Tongue (tissue), 1 donor: ENCODE measurements at regions not wholly inside any gene's neighbourhood (a gene's known extent, or its start where the extent isn't known, plus 50 kb on each side); places are given as distances from the start of the nearest gene placed in this dataset.

Source experiments
- DNase-seq: peaks from one replicate; pipeline ENCODE4 v3.0.0-alpha.2; 2015

GRCh38 chr12:124458220-124458991 is 109.0 kb downstream of the NCOR2 start:
- no peak for DNase-seq

GRCh38 chr12:124457287-124458219 is 109.9 kb downstream of the NCOR2 start:
- DNase-seq, result peak; percentile 88

- DNase-seq, result no peak
These were observed 110.7 kb downstream of the NCOR2 start for GRCh38 chr12:124456652-124457152.

GRCh38 chr12:124456133-124456651 is 111.2 kb downstream of the NCOR2 start:
- no peak for DNase-seq

- no peak for DNase-seq
These were observed 112.1 kb downstream of the NCOR2 start for GRCh38 chr12:124455336-124455735.

- peak; percentile 55 for DNase-seq
These were observed 112.7 kb downstream of the NCOR2 start for GRCh38 chr12:124454735-124455134.

GRCh38 chr12:124454352-124454725 is 113.1 kb downstream of the NCOR2 start:
- DNase-seq, result no peak

- peak; percentile 88 for DNase-seq
These were observed 113.7 kb downstream of the NCOR2 start for GRCh38 chr12:124453419-124454351.

GRCh38 chr12:124452576-124453331 is 114.7 kb downstream of the NCOR2 start:
- no peak for DNase-seq

- no peak for DNase-seq
These were observed 115.7 kb downstream of the NCOR2 start for GRCh38 chr12:124451637-124452243.

- DNase-seq, result no peak
These were observed 116.4 kb downstream of the NCOR2 start for GRCh38 chr12:124451016-124451415.

- no peak for DNase-seq
These were observed 117.0 kb downstream of the NCOR2 start for GRCh38 chr12:124450376-124450750.

- DNase-seq, result peak; percentile 80
These were observed 117.6 kb downstream of the NCOR2 start for GRCh38 chr12:124449623-124450375.

GRCh38 chr12:124448955-124449622 is 118.3 kb downstream of the NCOR2 start:
- no peak for DNase-seq

- DNase-seq, result no peak
These were observed 119.0 kb downstream of the NCOR2 start for GRCh38 chr12:124448241-124448954.

- DNase-seq, result no peak
These were observed 121.0 kb downstream of the NCOR2 start for GRCh38 chr12:124446364-124446763.

GRCh38 chr12:124445826-124446225 is 121.6 kb downstream of the NCOR2 start:
- DNase-seq, result no peak

GRCh38 chr12:124445121-124445718 is 122.2 kb downstream of the NCOR2 start:
- no peak for DNase-seq
